ENCODE measurements at regions not wholly inside any gene's neighbourhood (a gene's known extent, or its start where the extent isn't known, plus 50 kb on each side); places are given as distances from the start of the nearest gene placed in this dataset.
A peak's percentile ranks its signal among the peaks of the same experiment; 100 is the strongest.

DNA sequence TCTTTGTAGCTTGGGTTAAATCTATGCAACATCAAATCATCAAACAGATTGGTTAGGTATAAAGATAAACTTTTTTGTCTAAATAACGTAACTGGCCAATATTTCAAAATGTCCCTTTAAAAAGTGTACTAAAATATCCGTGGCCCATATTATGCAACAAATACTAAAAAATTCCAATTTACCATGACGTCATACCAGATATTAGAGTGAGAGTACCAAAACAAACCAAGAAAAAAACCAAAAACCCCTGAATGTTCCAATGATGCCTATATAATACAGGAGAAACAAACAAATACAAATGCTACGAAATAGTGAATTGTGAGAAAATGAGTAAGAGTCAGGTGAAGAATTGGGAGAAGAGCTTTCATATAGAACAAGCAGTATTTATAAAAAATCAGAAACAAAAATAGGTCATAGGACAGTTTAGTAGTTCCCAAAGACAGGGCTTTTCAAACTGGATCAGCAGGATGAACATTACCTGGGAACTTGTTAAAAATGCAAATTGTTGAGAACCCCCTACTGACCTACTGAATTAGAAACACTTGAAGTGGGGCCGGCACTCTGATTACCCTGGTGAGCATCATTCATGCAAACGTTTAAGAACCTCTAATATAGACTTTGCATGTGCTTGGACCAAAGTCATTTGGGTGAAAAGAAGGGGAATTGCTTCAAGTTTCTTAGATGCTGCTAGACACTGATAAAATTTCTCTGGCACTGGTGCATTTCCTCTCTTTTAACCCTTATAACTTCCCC lies 753.7 kb downstream of the DSC3 start:
- no peak for DNase-seq

DNA sequence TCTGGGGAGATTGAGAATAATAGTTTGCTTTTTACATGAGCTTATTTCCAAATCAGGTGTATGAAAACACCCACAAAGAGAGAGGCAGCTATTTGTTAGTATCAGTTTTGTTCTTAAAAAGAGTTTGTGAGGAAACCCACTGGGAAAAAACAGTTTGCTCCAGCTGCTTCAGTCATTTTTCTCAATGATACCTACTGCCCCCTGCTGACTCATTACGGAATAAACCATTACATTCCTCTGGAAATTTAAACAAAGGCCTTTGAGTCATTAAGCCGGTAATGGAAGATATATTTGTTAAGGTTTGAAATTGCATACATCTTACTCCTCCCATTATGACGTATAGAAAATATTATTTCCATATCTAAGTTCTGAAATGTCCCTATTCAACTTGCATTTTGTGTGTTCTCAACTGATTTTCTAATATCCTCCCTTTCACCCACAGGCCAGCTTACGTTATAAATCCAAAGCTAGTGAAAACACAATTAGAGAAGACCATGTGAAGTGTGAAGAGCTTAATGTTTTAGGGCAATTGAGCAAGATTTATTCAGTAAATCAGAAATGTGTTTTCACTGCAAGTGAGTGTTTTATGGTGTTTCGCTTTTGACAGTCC lies 761.6 kb downstream of the DSC3 start:
- DNase-seq, result peak; percentile 27

DNA sequence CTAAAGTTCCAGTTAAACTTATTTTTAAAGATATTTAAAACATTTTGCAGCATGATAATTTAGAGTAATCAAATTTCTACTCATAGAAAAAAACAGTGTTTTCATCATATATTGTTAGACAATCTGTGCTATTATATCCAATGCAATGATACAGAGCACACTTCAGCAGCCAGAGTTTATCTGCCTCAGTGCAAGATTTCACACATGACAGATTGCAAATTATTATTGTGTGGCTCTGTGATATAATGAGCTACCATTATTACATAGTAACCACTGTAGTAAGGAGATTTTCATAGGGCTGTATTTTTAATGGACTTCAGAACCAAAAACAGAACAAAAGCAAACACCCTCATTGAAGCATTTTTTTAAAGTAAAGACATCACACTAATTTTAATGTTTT lies 762.4 kb downstream of the DSC3 start:
- no peak for DNase-seq

DNA sequence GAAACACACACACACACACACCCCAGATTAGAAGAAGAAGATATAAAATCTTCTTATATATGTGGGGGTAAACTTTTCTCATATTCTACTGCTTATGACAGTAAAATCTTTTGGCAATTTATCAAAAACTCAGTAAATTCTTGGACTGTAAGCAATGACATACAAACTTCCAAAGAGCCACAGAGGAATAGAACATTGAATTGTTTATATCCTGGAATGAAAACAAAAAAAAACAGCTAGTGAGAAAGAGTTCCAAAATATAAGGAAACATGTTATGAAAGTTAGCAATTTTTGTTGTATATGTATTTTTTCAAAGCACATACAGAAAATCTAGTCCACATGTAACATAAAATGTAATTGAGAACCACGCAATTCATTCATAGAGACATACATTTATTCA lies 764.9 kb downstream of the DSC3 start:
- no peak for DNase-seq

DNA sequence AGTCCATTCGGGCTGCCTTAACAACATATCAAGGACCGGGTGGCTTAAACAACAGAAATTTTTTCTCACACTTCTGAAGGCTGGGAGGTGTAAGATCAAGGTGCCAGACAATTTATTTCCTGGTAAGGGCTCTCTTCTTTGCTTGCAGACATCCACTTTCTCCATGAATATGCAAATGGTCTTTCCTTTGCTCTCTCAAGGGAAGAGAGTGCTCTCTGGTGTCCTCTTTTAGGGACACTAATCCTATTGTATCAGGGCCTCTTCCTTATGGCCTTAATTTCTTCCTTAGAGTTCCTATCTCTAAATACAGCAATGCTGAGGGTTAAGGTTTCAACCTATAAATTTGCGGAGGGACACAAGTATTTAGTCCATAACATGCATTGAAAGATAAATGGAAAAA lies 770.8 kb downstream of the DSC3 start:
- DNase-seq, result no peak

DNA sequence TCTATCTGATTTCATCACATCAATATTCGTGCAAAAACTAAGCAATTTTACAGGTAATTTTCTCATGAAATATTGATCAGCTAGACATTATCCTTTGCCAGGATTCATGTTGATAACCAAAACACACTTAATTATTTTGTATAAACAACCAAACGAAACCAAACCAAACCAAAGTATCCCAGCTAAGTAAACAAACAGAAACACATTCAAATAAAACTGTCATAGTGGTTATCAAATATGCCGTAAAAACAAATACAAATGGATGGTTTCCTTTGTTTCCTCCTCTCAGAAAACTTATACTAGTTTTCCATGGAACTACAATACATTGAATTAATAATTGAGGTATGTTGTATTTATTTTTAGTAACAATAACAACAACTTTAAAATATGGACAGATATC lies 777.4 kb downstream of the DSC3 start:
- no peak for DNase-seq

DNA sequence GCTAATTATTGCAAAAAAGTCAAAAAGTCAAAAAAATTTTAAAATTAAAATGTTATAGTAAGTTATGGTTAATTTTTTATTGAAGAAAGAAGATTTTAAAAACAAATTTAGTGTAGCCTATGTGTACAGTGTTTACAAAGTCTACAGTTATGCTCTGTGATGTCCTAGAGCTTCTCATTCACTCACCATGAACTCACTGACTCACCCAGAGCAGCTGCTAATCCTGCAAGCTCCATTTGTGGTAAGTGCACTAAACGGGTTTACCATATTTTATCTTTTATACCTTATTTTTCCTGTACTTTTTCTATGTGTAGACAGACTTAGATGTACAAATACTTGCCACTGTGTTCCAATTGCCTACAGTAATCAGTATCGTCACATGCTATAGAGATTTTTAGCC lies 788.2 kb downstream of the DSC3 start:
- no peak for DNase-seq

DNA sequence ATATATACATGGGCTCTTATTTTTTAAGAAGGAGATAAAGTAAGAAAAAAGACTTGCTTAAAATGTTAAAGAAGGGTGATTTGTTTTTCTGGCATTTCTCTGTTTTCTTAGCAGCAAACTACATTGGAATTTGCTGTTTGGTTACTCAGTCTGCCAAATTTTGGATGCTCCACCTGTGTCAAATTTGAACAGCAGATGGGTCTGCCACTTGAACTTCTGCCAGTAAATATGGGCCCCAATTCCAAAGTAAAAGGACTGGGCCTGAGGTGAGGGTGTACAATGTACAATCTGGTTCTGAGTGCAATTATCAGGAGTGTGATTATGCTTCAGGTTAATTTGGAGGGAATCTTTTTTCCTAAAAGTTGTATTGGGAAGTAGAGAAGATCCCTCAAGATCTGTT lies 794.5 kb downstream of the DSC3 start:
- no peak for DNase-seq

DNA sequence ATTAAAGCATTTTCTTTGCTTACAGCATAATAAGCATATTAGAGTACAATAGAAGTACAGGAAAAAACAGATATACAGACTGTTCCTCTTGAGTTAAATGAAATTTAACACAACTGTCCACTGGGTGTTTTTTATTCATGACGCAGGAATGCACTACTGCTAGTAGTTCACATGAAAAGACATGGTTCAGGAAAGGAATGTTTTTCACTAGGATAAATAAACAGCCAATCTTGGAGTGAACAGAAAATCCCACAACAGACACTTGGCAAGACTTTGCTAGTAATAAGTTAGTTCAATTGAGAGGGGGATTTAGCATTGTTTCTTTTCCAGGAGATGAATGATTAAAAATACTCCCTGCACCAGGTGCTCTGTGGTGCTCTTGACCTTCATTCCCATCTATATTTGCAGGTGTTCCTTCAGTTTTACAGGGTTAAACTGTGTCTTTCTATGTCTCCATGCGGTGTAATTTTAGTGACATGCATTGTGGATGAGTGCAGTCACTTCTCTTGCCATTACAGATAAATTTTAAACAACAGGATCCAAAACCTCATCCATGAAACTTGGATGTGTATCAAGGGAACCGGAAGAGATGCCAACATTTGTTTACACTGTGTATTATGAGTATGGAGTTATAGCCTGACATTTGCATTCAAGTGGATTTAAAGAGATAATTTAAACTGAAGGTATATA lies 796.6 kb downstream of the DSC3 start:
- DNase-seq, result no peak

DNA sequence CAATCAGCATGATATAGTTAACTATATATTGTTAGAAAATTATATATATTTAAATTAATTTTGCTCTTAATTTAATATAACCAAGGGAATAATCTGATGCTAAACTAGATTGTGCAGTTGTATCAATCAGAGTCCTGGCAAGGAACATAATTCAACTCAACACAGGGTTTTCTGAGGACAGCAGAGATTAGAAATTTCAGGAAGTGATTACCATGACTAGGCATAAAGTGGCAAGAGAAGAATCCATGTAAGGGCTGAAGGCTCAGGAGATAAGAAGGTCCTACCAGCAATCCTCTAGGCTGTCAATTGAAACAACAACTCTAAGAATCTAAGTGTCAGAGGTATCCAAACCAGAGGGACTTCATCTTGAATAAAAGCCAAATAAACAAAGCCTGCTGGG lies 807.8 kb downstream of the DSC3 start:
- DNase-seq, result no peak

DNA sequence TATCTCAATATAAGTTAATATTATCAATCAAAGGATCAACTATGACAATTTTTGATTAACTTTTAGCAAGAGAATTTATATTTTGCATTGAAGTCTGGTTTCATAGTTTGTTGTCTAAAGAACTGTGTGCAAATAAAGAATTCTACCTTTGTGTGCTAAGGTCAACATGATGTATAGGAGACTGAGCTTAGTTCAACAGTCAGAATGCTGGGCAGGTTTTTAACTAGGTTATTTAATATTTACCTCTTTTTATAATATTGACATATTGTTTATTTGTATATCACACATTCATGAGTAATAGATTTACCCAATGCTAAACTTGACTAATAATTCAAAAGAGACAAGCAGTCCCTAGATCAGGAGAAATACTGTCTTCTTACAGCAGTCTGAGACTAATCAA lies 831.4 kb downstream of the DSC3 start:
- DNase-seq, result no peak

DNA sequence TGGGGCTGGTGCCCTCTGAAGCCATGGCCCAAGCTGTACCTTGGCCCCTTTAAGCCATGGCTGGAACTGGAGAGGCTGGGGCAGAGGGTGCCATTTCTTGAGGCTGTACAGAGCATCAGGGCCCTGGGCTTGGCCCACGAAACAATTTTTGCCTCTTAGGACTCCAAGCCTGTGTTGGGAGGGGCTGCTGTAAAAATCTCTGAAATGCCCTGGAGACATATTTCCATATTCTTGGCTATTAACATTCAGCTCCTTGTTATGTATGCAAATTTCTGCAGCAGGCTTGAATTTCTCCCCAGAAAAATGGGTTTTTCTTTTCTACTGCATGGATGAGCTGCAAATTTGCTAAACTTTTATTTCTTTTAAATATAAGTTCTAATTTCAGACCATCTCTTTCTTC lies 834.0 kb downstream of the DSC3 start:
- no peak for DNase-seq

DNA sequence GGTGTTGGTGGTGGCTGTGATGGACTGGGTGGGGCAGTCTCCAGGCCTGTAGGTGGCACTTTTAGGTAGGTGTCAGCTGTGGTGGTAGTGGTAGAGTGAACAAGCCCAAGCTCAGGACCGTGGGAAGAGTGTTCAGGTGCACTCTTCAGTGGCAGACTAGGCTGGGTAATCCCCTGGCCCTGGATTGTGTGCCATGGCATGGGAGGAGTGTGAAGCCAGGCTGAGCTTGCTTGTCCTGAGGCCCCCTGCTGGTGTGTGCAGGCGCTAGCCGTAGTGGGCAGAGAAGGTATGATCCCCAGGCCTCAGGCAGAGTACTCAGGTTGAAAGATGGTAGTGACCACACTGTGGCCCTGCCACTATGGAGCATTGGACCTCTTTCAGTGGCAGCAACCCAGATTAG lies 850.3 kb downstream of the DSC3 start:
- DNase-seq, result no peak

DNA sequence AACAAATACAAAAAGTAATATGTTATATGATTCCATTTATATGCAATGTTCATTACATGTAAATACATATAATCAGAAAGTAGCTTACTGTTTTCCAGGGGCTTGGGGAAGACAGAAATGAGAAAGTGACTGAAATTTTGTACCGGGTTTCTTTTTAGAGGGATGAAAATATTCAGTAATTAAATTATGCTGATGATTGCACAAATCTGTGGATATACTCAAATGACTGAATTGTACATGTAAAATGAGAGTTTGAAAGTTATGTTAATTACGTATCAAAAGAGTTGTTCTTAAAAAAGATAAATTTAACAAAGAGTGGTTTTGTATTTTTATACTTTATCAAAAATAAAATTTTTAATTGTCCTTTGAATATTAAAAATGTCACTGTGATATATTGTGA lies 856.3 kb downstream of the DSC3 start:
- no peak for DNase-seq

DNA sequence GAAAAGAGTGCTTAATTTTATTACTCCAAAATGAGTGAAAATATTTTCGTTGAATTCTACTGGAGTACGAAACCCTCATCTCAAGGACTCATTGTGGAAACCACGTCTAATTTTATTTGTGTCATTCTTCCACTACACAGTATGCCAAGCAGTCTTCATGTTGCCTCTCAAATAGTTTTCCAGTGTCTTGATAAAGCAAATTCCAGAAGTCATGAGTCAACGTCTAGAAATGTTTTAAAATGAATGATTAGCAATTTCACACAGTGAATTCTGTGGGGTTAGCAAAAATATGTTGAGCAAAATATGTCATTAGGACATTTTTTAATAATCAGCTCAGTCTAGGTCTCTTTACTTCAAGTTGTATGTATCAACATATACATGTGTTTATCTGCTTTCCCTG lies 865.5 kb downstream of the DSC3 start:
- DNase-seq, result peak; percentile 30

DNA sequence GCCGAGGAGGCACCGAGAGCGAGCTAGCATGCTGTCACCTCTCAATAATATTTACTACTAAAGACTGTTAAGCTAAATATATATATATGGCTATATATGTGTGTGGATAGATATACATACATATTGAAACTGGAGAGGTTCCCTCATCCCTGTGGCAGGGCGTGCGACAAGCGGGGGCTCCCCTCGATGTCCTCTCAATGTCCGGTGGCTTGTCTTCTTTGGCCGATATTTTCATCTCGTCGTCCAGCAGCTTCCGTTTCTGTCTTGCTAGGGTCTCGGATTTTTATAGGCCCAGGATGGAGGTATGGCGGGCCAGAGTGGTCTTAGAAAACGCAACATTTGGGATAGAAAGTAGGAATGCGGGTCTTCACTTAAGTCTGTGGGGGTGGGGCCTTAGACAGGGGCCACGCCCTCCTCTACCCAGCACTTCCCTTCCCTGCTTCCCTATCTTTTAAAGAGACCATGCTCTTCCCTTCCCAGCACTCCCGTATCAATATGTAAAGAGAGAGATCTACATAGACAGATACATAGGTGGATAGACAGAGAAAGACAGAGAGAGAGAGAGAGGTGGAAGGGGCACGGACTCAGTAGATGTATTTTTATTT lies 866.8 kb downstream of the DSC3 start:
- DNase-seq, result no peak

DNA sequence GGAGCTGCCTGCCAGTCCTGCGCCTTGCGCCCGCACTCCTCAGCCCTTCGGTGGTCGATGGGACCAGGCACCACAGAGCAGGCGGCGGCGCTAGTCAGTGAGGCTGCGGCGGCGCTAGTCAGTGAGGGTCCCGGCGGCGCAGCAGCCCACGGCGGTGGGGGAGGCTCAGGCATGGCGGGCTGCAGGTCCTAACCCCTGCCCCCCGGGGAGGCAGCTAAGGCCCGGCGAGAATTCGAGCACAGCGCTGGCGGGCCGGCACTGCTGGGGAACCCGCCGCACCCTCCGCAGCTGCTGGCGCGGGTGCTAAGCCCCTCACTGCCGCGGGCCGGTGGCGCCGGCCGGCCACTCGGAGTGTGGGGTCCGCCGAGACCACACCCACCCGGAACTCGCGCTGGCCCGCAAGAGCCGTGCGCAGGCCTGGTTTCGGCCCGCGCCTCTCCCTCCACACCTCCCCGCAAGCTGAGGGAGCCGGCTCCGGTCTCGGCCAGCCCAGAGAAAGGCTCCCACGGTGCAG lies 867.4 kb downstream of the DSC3 start:
- DNase-seq, result no peak

DNA sequence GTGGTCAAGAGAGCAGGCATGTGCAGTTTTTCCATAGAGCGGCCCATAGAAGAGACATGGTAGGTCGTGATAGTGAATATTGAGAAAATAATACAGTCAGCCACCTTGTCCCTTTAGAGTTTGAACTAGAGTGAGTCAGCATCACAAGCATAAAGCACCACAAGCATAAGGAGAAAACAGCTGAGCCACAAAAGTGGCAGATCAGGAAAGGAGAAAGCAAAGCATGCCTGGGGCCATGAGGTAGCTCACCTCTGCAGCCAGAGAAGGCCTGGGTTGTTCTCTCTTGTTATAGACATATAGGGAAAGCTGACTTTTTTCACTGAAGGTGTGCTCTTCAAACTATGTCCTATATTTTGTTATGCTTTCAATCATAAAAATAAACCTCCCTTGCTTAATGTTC lies 879.0 kb downstream of the DSC3 start:
- no peak for DNase-seq

DNA sequence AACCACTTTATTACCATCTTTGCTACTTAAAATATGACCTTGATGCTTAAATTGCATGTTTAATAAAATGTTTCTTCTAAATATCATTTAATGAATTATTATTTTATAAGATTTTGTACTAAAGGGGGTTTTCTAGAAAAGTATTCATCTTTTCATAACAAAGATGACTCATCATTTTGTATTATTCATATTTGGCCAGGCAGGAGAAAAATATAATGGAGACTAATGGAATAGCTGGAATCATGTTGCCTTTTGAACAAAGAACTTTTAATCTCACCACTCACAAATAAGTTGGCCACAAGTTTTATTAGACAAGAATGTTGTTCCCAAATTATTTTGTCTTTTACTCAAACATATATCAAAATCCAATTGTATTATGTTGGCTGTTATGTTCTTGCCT lies 882.4 kb downstream of the DSC3 start:
- no peak for DNase-seq

DNA sequence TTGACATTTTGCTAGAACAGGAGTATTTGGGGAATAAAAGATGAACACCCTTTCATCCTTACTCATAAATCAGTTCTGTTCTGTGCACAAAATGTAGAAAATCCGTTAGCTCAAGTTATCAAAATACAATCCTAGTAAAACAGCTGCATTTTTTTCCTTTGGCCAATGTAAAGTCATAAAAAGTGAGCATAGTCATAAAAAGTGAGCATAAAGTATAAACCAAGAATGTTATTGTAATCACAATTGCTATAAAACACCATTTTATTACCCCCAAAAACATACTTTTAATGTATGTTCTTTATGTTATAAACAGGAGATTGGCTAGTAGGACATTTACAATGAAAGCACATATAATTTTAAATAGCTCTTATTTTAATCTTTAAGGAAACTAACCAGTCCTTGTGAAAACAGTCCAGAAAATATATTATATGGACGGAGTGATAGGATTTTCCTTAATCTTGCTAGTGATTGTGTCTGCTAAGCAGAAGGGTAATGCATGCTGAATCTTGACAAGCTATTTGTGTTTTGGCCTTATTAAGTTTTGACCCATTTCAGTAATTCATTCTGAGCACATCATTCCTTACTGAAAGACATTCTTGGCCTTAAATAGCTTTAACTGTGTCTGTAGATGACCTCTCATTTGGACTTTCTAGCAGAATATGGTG lies 891.8 kb downstream of the DSC3 start:
- no peak for DNase-seq

DNA sequence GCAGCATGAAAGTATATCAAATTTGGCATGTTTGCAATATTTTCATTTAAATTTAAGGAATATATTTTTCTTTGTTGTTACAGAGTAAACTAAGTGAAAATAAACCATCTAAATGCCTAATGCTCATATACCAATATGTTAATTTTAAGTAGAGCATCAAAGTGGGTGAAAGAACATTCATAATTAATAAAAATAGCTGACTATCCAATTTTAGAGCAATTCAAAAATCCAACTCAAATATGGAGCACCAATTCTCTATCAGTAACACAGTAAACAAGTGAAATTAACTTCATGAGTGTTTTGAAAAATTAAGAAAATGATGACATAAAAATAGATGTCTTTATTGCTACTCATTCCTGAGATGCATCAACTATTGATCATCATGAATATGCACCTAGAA lies 893.0 kb downstream of the DSC3 start:
- DNase-seq, result no peak

DNA sequence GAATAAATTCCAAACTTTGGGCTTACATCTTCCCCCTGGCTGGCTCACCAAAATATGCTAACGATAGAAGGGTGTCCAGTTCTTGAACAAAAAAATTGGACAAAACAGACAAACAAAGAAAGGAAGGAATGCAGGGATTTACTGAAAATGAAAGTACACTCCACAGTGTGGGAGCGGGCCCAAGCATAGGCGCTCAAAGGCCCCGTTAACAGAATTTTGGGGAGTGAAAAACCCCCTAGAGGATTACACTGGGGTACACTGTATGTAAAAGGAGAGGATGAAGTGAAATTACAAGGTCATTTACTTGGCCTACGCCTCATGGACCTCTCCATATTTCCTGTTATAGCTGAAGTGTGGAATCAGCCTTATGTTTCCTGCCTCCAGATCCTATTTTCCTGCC lies 899.7 kb downstream of the DSC3 start:
- no peak for DNase-seq

DNA sequence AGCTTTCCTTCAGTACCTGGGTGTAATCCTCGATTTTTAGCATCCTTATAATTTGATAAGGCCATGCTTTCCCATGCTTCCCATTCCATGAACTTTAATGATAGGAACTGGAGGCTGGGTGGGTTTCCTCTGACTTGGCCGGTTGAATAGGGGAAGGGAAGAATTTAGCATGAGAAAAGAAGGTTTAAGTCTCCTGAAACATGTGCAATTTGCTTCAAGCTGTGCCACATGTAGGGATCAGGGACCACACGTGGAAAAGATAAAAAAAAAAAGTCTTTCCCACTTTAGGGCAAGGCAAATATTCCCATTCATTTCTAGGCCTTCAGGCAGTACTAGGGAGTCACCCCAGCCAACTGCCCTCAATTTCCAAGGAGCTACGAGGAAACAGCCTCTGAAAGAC lies 900.3 kb downstream of the DSC3 start:
- DNase-seq, result no peak

Measured in HCEC 1CT (cell line).